Prostate gland (tissue), 2 donors: ENCODE measurements at regions not wholly inside any gene's neighbourhood (a gene's known extent, or its start where the extent isn't known, plus 50 kb on each side); places are given as distances from the start of the nearest gene placed in this dataset.
"Not testable (repeated sequence)": the region's sequence is repeated elsewhere in the genome, so short reads cannot be mapped to it uniquely, and the experiment has no call there.

Experiments
- DNase-seq: peaks from one replicate; pipeline ENCODE4 v3.0.0-alpha.2; 2019; ENCODE audit warnings: low spot score
- H3K27ac ChIP-seq, 2 donors: fragments of 200-600 bp; sonication (generic); 2 replicates each; pipeline ENCODE4 v1.5.1; 2017 to 2019
- H3K27me3 ChIP-seq: fragments of 200-600 bp; sonication (generic); replicated peaks from 2 replicates; pipeline ENCODE4 v1.5.1; 2019; ENCODE audit not compliant: insufficient read depth
- H3K36me3 ChIP-seq, 2 donors: fragments of 200-600 bp; sonication (generic); 1 replicate in 1 of 2; 2 replicates in 1 of 2; pipeline versions ENCODE4 v1.5.1 to v1.8.1; 2017 to 2019
- H3K4me1 ChIP-seq: fragments of 200-600 bp; sonication (generic); replicated peaks from 2 replicates; pipeline ENCODE4 v1.5.1; 2019
- H3K4me3 ChIP-seq, 2 donors: fragments of 200-600 bp; sonication (generic); 2 replicates each; pipeline ENCODE4 v1.5.1; 2017 to 2019
- H3K9me3 ChIP-seq: fragments of 200-600 bp; sonication (generic); 2 replicates; pipeline ENCODE4 v1.5.1; 2017
- POLR2A ChIP-seq: fragments of 450-650 bp; IDR thresholded peaks from one replicate; pipeline ENCODE4 v1.6.1; 2016; ENCODE audit warnings: antibody characterized with exemption, mild to moderate bottlenecking
- POLR2AphosphoS5 ChIP-seq: sonication (generic); formaldehyde crosslinking; IDR thresholded peaks from one replicate; pipeline ENCODE4 v1.6.1; 2017; ENCODE audit warnings: antibody characterized with exemption
- whole genome bisulfite sequencing: methylation state at CpG from one replicate; pipeline ENCODE4 v1.1.5; 2018; 5-methylcytosine and 5-hydroxymethylcytosine counted together
- intact Hi-C: fragments of 100-400 bp; cut with DNase I; formaldehyde crosslinking; loops from one replicate; pipeline ENCODE4 v1.14.2; 2022
- TF ChIP-seq, protein P1 (sequence below), 4 experiments: fragments of 200-600 bp in 2 of 4; fragments of 450-650 bp in 2 of 4; sonication (generic) in 2 of 4; IDR thresholded peaks; 1 replicate in 3 of 4; 2 replicates in 1 of 4; pipeline ENCODE4 v1.5.1; 2016 to 2019; ENCODE audit warnings: antibody characterized with exemption in 4 of 4, mild to moderate bottlenecking in 2 of 4, moderate library complexity in 2 of 4

GRCh38 chr9:25322142-25322541 lies 356.1 kb downstream of the TUSC1 start:
- TF ChIP-seq POLR2AphosphoS5 (no peak), POLR2A (no peak)
- TF ChIP-seq, protein P1, sequence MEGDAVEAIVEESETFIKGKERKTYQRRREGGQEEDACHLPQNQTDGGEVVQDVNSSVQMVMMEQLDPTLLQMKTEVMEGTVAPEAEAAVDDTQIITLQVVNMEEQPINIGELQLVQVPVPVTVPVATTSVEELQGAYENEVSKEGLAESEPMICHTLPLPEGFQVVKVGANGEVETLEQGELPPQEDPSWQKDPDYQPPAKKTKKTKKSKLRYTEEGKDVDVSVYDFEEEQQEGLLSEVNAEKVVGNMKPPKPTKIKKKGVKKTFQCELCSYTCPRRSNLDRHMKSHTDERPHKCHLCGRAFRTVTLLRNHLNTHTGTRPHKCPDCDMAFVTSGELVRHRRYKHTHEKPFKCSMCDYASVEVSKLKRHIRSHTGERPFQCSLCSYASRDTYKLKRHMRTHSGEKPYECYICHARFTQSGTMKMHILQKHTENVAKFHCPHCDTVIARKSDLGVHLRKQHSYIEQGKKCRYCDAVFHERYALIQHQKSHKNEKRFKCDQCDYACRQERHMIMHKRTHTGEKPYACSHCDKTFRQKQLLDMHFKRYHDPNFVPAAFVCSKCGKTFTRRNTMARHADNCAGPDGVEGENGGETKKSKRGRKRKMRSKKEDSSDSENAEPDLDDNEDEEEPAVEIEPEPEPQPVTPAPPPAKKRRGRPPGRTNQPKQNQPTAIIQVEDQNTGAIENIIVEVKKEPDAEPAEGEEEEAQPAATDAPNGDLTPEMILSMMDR (IDR thresholded peaks at IDR 0.05), result no peak
- Histone ChIP-seq H3K36me3 (no peaks in the 10 kb centered on the region), H3K27ac (no peak overlapping the region), H3K27me3 (no peaks in the 10 kb centered on the region), H3K9me3 (no peaks in the 10 kb centered on the region), H3K4me1 (no peaks in the 10 kb centered on the region), H3K4me3 (no peak overlapping the region)
- no peak for DNase-seq
- intact Hi-C loops, result no loop called here
- 62% methylated on average over 8 of the region's 8 CpGs for WGBS

DNA sequence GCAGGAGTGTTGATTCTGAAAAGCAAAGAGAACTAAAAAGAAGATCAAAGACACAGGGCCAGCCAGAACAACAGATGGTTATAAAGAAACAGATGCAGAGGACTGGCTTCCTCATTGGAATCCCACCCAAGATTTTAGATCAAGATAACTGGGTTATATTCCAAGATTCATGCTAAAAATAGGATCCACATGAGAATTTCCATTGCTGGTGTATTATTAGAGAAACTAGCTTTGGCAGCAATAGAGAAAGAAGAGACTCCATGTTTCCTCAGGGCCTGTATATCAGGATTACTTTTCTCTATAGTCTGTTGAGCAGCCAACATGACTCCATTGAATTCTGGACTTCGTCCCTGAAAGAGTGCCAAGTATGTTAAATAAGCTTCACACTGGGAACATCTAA lies 367.3 kb downstream of the TUSC1 start:
- no peaks in the 10 kb centered on the region for H3K9me3 ChIP-seq
- H3K4me1 ChIP-seq, result no peaks in the 10 kb centered on the region
- intact Hi-C loops, result no loop called here
- no peaks in the 10 kb centered on the region for H3K27me3 ChIP-seq
- TF ChIP-seq POLR2A (no peak), POLR2AphosphoS5 (no peak)
- TF ChIP-seq, protein P1 (IDR thresholded peaks at IDR 0.05), result no peak
- no peak for DNase-seq
- H3K4me3 ChIP-seq, result no peak overlapping the region
- WGBS, result 79% methylated on average over 1 of the region's 1 CpG
- no peaks in the 10 kb centered on the region for H3K36me3 ChIP-seq
- no peak overlapping the region for H3K27ac ChIP-seq

- no peak overlapping the region for H3K27ac ChIP-seq
- H3K27me3 ChIP-seq, result no peaks in the 10 kb centered on the region
- H3K4me3 ChIP-seq, result no peak overlapping the region
- 83% methylated on average over 1 of the region's 1 CpG for WGBS
- DNase-seq, result no peak
- intact Hi-C loops, result no loop called here
- no peaks in the 10 kb centered on the region for H3K4me1 ChIP-seq
- no peaks in the 10 kb centered on the region for H3K36me3 ChIP-seq
- TF ChIP-seq POLR2AphosphoS5 (no peak), POLR2A (no peak)
- TF ChIP-seq, protein P1 (IDR thresholded peaks at IDR 0.05), result no peak
- no peaks in the 10 kb centered on the region for H3K9me3 ChIP-seq
Measured at GRCh38 chr9:25308549-25308948, 369.7 kb downstream of the TUSC1 start.

GRCh38 chr9:25302601-25303000 lies 375.6 kb downstream of the TUSC1 start:
- H3K27me3 ChIP-seq, result no peaks in the 10 kb centered on the region
- H3K4me3 ChIP-seq, result no peak overlapping the region
- DNase-seq, result no peak
- intact Hi-C loops, result no loop called here
- no peak overlapping the region for H3K27ac ChIP-seq
- H3K4me1 ChIP-seq, result no peaks in the 10 kb centered on the region
- H3K36me3 ChIP-seq, result no peaks in the 10 kb centered on the region
- 18% methylated on average over 1 of the region's 1 CpG for WGBS
- H3K9me3 ChIP-seq, result no peaks in the 10 kb centered on the region
- TF ChIP-seq, protein P1 (IDR thresholded peaks at IDR 0.05), result no peak

DNA sequence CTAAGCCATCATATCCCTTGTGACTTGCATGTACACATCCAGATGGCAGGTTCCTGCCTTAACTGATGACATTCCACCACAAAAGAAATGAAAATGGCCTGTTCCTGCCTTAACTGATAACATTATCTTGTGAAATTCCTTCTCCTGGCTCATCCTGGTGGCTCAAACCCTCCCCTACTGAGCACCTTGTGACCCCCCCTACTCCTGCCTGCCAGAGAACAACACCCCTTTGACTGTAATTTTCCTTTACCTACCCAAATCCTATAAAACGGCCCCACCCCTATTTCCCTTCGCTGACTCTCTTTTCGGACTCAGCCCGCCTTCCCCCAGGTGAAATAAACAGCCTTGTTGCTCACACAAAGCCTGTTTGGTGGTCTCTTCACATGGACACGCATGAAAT lies 390.0 kb downstream of the TUSC1 start:
- intact Hi-C loops, DNase-seq, H3K27ac ChIP-seq, H3K4me1 ChIP-seq, H3K36me3 ChIP-seq, H3K9me3 ChIP-seq, H3K4me3 ChIP-seq, H3K27me3 ChIP-seq: not testable (repeated sequence)
- 89% methylated on average over 5 of the region's 5 CpGs for WGBS

GRCh38 chr9:25284365-25284764 lies 393.9 kb downstream of the TUSC1 start:
- Histone ChIP-seq H3K4me3 (no peak overlapping the region), H3K9me3 (no peaks in the 10 kb centered on the region), H3K27me3 (no peaks in the 10 kb centered on the region), H3K4me1 (no peaks in the 10 kb centered on the region), H3K36me3 (no peaks in the 10 kb centered on the region), H3K27ac (no peak overlapping the region)
- intact Hi-C loops, result no loop called here
- DNase-seq, result no peak
- TF ChIP-seq, protein P1 (IDR thresholded peaks at IDR 0.05), result no peak
- no peak for TF ChIP-seq POLR2A
- TF ChIP-seq POLR2AphosphoS5, result no peak
- 57% methylated on average over 1 of the region's 1 CpG for WGBS
